ENCODE measurements at regions not wholly inside any gene's neighbourhood (a gene's known extent, or its start where the extent isn't known, plus 50 kb on each side); places are given as distances from the start of the nearest gene placed in this dataset.
"Not testable (repeated sequence)": the region's sequence is repeated elsewhere in the genome, so short reads cannot be mapped to it uniquely, and the experiment has no call there.

- Mint-ChIP-seq H3K4me3 (no peak overlapping the region), H3K4me1 (ENCODE audit: low read depth) (no peaks in the 10 kb centered on the region), H3K27ac (no peak overlapping the region), H3K9me3 (no peaks in the 10 kb centered on the region), H3K27me3 (no peaks in the 10 kb centered on the region), H3K36me3 (ENCODE audit: low read depth) (no peaks in the 10 kb centered on the region)
- intact Hi-C loops (cut with micrococcal nuclease) = no loop called here
These were observed 332.1 kb upstream of the FAM98A start for GRCh38 chr2:33931164-33931563.

DNA sequence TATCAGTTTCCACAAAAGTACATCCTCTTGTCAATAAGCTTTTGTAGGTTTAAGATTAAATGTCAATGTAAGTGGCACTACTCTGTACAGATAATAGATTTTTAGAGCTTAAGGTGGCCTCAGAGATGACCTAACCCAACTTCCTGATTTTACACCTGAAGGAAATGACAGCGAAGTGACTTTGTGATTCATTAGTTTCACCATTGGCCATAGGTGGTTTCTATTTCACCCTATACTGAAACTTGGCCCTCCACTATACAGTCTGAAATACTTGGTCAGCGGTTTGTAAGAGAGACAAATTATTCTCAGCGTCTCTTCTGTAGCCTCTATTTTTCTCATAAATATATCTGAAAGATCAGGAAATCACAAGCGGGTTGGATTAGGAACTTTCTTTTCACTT lies 330.4 kb upstream of the FAM98A start:
- Mint-ChIP-seq H3K9me3 (no peaks in the 10 kb centered on the region), H3K4me3 (no peak overlapping the region), H3K27ac (no peak overlapping the region), H3K4me1 (ENCODE audit: low read depth) (no peaks in the 10 kb centered on the region), H3K27me3 (no peaks in the 10 kb centered on the region), H3K36me3 (ENCODE audit: low read depth) (no peaks in the 10 kb centered on the region)
- intact Hi-C loops (cut with micrococcal nuclease) = no loop called here

DNA sequence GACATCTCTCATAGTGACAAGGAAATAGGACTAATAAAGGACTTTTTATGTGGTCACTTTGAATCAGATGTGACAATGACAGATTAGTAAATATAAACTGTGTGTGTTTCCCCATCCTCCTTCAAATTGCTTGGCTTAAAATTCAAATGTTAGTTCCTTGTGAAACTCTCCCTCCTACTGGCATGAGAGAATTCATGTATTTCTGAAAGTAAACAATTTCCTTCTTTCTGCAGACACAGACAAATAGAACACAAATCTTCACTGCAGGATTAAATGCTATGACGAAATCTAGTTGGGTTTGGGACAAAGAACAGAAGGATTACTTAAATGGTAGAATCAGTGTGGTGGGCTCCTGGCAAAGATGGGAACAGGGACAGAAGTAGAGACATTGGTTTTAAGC lies 328.7 kb upstream of the FAM98A start:
- Mint-ChIP-seq H3K9me3 (no peaks in the 10 kb centered on the region), H3K4me3 (no peak overlapping the region), H3K27ac (no peak overlapping the region), H3K4me1 (ENCODE audit: low read depth) (no peaks in the 10 kb centered on the region), H3K36me3 (ENCODE audit: low read depth) (no peaks in the 10 kb centered on the region), H3K27me3 (no peaks in the 10 kb centered on the region)
- intact Hi-C loops (cut with micrococcal nuclease) = no loop called here

- H3K27ac Mint-ChIP-seq = no peak overlapping the region
These were observed 326.2 kb upstream of the FAM98A start for GRCh38 chr2:33925311-33925710.

GRCh38 chr2:33924586-33925169 lies 325.6 kb upstream of the FAM98A start:
- no peaks in the 10 kb centered on the region for H3K4me1 Mint-ChIP-seq (ENCODE audit: low read depth)
- H3K9me3 Mint-ChIP-seq = no peaks in the 10 kb centered on the region
- H3K27ac Mint-ChIP-seq = no peak overlapping the region
- no peaks in the 10 kb centered on the region for H3K27me3 Mint-ChIP-seq
- intact Hi-C loops (cut with micrococcal nuclease) = no loop called here
- H3K36me3 Mint-ChIP-seq (ENCODE audit: low read depth) = no peaks in the 10 kb centered on the region
- no peak overlapping the region for H3K4me3 Mint-ChIP-seq

More at GRCh38 chr2:33925311-33925710, 326.2 kb upstream of the FAM98A start:
- Mint-ChIP-seq H3K36me3 (ENCODE audit: low read depth) (no peaks in the 10 kb centered on the region), H3K4me1 (ENCODE audit: low read depth) (no peaks in the 10 kb centered on the region), H3K27me3 (no peaks in the 10 kb centered on the region), H3K9me3 (no peaks in the 10 kb centered on the region), H3K4me3 (no peak overlapping the region)
- intact Hi-C loops (cut with micrococcal nuclease) = no loop called here

DNA sequence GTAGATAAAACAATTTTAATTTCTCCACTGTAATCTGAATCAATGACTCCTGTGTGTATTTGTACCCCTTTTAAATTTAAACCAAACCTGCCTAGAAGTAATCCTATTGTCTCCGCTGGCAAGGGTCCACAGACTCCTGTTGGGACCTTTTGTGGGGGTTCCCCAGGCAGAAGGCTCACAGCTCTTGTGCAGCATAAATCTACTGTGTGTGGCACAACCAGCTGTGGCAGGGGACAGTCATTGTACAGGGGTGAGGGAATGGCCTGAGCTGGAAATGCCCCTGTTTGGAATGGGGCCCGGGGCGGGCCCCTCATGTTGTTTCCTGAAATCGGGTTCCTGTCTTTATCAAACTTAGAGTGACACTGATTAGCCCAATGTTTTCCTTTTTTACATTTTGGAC lies 318.2 kb upstream of the FAM98A start:
- H3K4me3 Mint-ChIP-seq = no peak overlapping the region
- no peaks in the 10 kb centered on the region for H3K36me3 Mint-ChIP-seq (ENCODE audit: low read depth)
- H3K27me3 Mint-ChIP-seq = no peaks in the 10 kb centered on the region
- no peaks in the 10 kb centered on the region for H3K4me1 Mint-ChIP-seq (ENCODE audit: low read depth)
- H3K27ac Mint-ChIP-seq = no peak overlapping the region
- intact Hi-C loops (cut with micrococcal nuclease) = no loop called here
- H3K9me3 Mint-ChIP-seq = peaks cover 34% of the 10 kb centered on the region

- Mint-ChIP-seq H3K27me3 (no peaks in the 10 kb centered on the region), H3K4me3 (no peak overlapping the region), H3K36me3 (ENCODE audit: low read depth) (no peaks in the 10 kb centered on the region), H3K27ac (no peak overlapping the region), H3K4me1 (ENCODE audit: low read depth) (no peaks in the 10 kb centered on the region), H3K9me3 (peaks cover 45% of the 10 kb centered on the region)
- intact Hi-C loops (cut with micrococcal nuclease) = no loop called here
These were observed 314.0 kb upstream of the FAM98A start for GRCh38 chr2:33913071-33913616.

DNA sequence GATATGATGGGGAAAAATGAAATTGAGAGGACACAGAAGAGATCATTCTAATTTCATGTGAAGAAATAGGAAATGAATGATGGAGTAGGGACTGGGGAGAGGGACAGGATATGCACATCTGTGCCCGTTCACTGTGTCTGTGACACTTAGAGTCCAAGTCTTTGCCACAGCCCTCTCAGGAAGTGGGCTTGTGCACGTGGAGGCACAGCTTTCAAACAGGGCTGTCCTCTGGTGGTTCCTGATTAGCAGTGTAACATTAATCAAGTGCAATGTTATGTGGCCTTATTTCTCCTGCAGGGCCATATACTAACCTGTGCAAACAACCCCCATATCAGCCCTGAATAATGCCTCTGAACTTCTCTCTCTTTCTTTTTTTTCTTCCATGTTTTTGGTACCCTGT lies 312.2 kb upstream of the FAM98A start:
- peaks cover 45% of the 10 kb centered on the region for H3K9me3 Mint-ChIP-seq
- no peaks in the 10 kb centered on the region for H3K4me1 Mint-ChIP-seq (ENCODE audit: low read depth)
- H3K4me3 Mint-ChIP-seq = no peak overlapping the region
- no peaks in the 10 kb centered on the region for H3K36me3 Mint-ChIP-seq (ENCODE audit: low read depth)
- no peak overlapping the region for H3K27ac Mint-ChIP-seq
- intact Hi-C loops (cut with micrococcal nuclease) = no loop called here
- no peaks in the 10 kb centered on the region for H3K27me3 Mint-ChIP-seq

- Mint-ChIP-seq H3K27me3 (no peaks in the 10 kb centered on the region), H3K9me3 (peaks cover 37% of the 10 kb centered on the region), H3K4me1 (ENCODE audit: low read depth) (no peaks in the 10 kb centered on the region), H3K36me3 (ENCODE audit: low read depth) (no peaks in the 10 kb centered on the region), H3K27ac (no peak overlapping the region), H3K4me3 (no peak overlapping the region)
- intact Hi-C loops (cut with micrococcal nuclease) = no loop called here
These were observed 311.0 kb upstream of the FAM98A start for GRCh38 chr2:33909945-33910695.

DNA sequence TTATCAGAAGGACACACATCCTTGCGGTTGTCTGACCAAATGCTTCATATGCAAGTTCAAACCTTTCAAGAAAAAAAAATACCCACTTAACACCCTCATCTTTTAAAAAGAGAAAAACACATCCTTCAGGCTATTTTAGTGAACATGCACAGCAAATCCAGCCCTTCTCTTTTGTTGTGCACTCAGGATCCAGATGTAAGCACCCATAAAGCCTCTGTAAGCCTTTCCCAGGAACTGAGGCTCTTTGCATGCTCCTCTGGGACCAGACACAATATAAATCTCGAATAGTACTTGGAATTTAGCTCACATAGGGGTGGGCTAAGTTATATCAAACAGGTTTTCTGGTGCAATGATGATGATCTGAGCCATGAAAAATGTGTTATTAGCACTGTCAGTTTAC lies 308.8 kb upstream of the FAM98A start:
- H3K36me3 Mint-ChIP-seq (ENCODE audit: low read depth) = no peaks in the 10 kb centered on the region
- H3K27me3 Mint-ChIP-seq = no peaks in the 10 kb centered on the region
- H3K9me3 Mint-ChIP-seq = peaks cover 38% of the 10 kb centered on the region
- peaks cover 5% of the 10 kb centered on the region for H3K4me1 Mint-ChIP-seq (ENCODE audit: low read depth)
- no peak overlapping the region for H3K4me3 Mint-ChIP-seq
- H3K27ac Mint-ChIP-seq = no peak overlapping the region
- intact Hi-C loops (cut with micrococcal nuclease) = no loop called here

DNA sequence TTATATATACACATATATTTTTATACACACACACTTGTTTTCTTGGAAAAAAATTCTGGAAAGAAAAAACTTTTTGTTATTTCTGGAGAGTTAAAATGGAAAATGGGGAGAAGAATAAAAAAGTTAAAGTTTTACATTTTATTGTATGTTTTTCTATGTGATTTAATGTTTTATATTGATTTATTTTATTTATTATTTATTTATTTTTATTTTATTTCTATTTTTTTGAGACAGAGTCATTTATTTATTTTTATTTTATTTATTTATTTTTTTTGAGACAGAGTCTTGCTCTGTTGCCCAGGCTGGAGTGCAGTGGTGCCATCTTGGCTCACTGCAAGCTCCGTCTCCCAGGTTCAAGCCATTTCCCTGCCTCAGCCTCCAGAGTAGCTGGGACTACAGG lies 307.0 kb upstream of the FAM98A start:
- H3K36me3 Mint-ChIP-seq (ENCODE audit: low read depth); H3K4me1 Mint-ChIP-seq (ENCODE audit: low read depth); H3K27me3 Mint-ChIP-seq; H3K4me3 Mint-ChIP-seq; intact Hi-C loops (cut with micrococcal nuclease); H3K27ac Mint-ChIP-seq: not testable (repeated sequence)
- peaks cover 50% of the 10 kb centered on the region for H3K9me3 Mint-ChIP-seq

DNA sequence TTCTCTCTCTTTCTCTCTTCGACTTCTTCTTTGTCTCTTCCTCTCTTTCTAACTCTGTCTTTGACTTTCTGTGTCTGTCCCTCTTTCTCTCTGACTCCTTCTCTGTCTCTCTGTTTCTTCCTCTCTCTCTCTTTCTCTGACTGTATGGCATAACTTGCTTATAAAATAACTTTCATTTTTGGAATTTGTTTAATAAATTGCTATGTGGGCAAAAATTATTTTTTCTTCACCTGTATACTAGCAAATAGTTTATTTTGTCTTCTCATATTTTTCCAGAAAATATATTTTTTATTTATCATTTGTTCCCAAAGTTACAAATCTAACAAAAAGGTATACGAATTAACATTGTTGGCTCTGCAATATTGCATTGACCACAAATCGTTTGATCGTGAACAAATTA lies 305.7 kb upstream of the FAM98A start:
- Mint-ChIP-seq H3K27me3 (no peaks in the 10 kb centered on the region), H3K27ac (no peak overlapping the region), H3K9me3 (peaks cover 46% of the 10 kb centered on the region), H3K4me1 (ENCODE audit: low read depth) (peaks cover 5% of the 10 kb centered on the region), H3K4me3 (no peak overlapping the region), H3K36me3 (ENCODE audit: low read depth) (no peaks in the 10 kb centered on the region)
- intact Hi-C loops (cut with micrococcal nuclease) = no loop called here

GRCh38 chr2:33903701-33904100 lies 304.6 kb upstream of the FAM98A start:
- Mint-ChIP-seq H3K27ac (no peak overlapping the region), H3K27me3 (no peaks in the 10 kb centered on the region), H3K9me3 (peaks cover 39% of the 10 kb centered on the region), H3K4me3 (no peak overlapping the region), H3K4me1 (ENCODE audit: low read depth) (peaks cover 5% of the 10 kb centered on the region), H3K36me3 (ENCODE audit: low read depth) (no peaks in the 10 kb centered on the region)
- intact Hi-C loops (cut with micrococcal nuclease) = no loop called here

GRCh38 chr2:33903215-33903614 lies 304.1 kb upstream of the FAM98A start:
- Mint-ChIP-seq H3K4me1 (ENCODE audit: low read depth) (peaks cover 5% of the 10 kb centered on the region), H3K27me3 (no peaks in the 10 kb centered on the region), H3K27ac (no peak overlapping the region), H3K9me3 (peaks cover 39% of the 10 kb centered on the region), H3K4me3 (no peak overlapping the region), H3K36me3 (ENCODE audit: low read depth) (no peaks in the 10 kb centered on the region)
- intact Hi-C loops (cut with micrococcal nuclease) = no loop called here

- H3K4me1 Mint-ChIP-seq (ENCODE audit: low read depth) = peaks cover 5% of the 10 kb centered on the region
- intact Hi-C loops (cut with micrococcal nuclease) = no loop called here
- H3K27ac Mint-ChIP-seq = no peak overlapping the region
- no peaks in the 10 kb centered on the region for H3K27me3 Mint-ChIP-seq
- no peaks in the 10 kb centered on the region for H3K36me3 Mint-ChIP-seq (ENCODE audit: low read depth)
- H3K9me3 Mint-ChIP-seq = peaks cover 39% of the 10 kb centered on the region
- H3K4me3 Mint-ChIP-seq = no peak overlapping the region
These were observed 301.5 kb upstream of the FAM98A start for GRCh38 chr2:33900610-33901009.

All from dendritic cell treated with granulocyte-macrophage colony-stimulating factor and Interleukin-4, amounts not matched to agents 40 ng/mL and 50 ng/mL, for 4 days (primary cell).